ENCODE measurements at regions not wholly inside any gene's neighbourhood (a gene's known extent, or its start where the extent isn't known, plus 50 kb on each side); places are given as distances from the start of the nearest gene placed in this dataset.
A peak's percentile ranks its signal among the peaks of the same experiment; 100 is the strongest.

DNA sequence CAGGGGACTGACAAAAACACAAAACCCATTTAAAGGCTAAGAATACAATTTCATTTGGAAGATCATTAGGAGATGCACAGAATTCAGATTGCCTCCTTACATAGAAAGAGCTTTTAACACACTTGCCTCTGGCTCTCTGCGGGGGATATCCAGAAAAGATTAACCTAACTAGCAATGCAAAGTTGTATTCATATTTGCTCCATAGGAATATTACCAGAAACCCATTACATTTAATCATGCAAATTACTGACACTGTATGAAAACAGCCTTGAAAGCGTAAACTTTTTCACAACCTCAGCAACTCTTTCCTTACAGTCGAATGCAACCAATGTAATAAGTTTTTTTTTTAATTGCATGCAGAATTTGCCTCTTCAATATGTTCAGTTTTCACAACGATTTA lies 1087.3 kb upstream of the PRKX start:
- CTCF ChIA-PET = no interaction called here
- TF ChIP-seq, protein P1, sequence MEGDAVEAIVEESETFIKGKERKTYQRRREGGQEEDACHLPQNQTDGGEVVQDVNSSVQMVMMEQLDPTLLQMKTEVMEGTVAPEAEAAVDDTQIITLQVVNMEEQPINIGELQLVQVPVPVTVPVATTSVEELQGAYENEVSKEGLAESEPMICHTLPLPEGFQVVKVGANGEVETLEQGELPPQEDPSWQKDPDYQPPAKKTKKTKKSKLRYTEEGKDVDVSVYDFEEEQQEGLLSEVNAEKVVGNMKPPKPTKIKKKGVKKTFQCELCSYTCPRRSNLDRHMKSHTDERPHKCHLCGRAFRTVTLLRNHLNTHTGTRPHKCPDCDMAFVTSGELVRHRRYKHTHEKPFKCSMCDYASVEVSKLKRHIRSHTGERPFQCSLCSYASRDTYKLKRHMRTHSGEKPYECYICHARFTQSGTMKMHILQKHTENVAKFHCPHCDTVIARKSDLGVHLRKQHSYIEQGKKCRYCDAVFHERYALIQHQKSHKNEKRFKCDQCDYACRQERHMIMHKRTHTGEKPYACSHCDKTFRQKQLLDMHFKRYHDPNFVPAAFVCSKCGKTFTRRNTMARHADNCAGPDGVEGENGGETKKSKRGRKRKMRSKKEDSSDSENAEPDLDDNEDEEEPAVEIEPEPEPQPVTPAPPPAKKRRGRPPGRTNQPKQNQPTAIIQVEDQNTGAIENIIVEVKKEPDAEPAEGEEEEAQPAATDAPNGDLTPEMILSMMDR (conservative IDR thresholded peaks at IDR 0.05; ENCODE audit: low read depth, low read length) = no peak
- TF ChIP-seq EZH2phosphoT487 (IDR thresholded peaks at IDR 0.05; ENCODE audit: borderline replicate concordance, low read length) (no peak), EZH2 (IDR thresholded peaks at IDR 0.05; ENCODE audit: low read length, unreplicated experiment) (no peak)
- no peaks in the 10 kb centered on the region for H3K4me1 ChIP-seq (ENCODE audit: insufficient read depth, low read length)

DNA sequence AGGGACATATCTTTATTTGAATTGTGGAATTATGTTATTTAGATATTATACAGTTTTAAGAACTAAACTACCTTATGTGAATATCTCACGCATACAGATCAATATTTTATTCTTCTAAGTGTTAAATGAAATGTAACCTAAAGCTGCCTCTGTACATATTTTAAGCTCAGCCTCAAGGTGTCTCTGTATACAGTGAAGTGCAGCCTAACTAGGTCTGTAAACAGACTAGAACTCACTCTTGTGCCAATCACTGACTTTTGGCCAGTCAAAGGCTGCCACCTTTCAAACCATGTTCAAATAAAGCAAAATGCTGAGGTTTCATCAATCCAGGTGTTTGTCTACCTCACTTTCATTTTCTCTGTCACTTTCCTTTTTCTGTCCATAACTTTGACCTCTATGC lies 1074.5 kb upstream of the PRKX start:
- Histone ChIP-seq H3F3A (ENCODE audit: low read length, unreplicated experiment) (no peaks in the 10 kb centered on the region), H4K20me1 (ENCODE audit: low read length) (no peaks in the 10 kb centered on the region), H3K4me2 (ENCODE audit: low read length) (no peak overlapping the region), H3K9ac (ENCODE audit: low read length) (no peak overlapping the region), H3K27me3 (ENCODE audit: low read length) (no peaks in the 10 kb centered on the region), H2AFZ (ENCODE audit: low read length) (0 out of 2 replicates have a peak overlapping the region, but pooled peaks have one; percentile 12), H3K27ac (ENCODE audit: low read length) (no peak overlapping the region), H3K79me2 (ENCODE audit: low read length) (no peaks in the 10 kb centered on the region), H3K9me3 (ENCODE audit: low read length) (no peaks in the 10 kb centered on the region), H3K4me1 (ENCODE audit: insufficient read depth, low read length) (no peaks in the 10 kb centered on the region), H3K4me3 (ENCODE audit: low read length) (no peak overlapping the region), H3K36me3 (ENCODE audit: low read depth, low read length) (no peaks in the 10 kb centered on the region), H3K9me2 (replicated peaks; ENCODE audit: low read length) (no peaks in the 10 kb centered on the region)
- DNase-seq = peak; percentile 54
- intact Hi-C loops (cut with micrococcal nuclease) = loop anchor here (2.0 kb wide), 2 partner anchors 63 to 325 kb away; no protein-coding TSS in a partner anchor
- no peak for TF ChIP-seq EZH2phosphoT487 (IDR thresholded peaks at IDR 0.05; ENCODE audit: borderline replicate concordance, low read length)
- TF ChIP-seq, protein P1 (conservative IDR thresholded peaks at IDR 0.05; ENCODE audit: low read depth, low read length) = peak; percentile 50
- ATAC-seq = peak; percentile 90
- POLR2A ChIA-PET (ENCODE audit: unreplicated experiment) = no interaction called here
- BruUV-seq (replicated peaks) = no TSS peak
- CTCF ChIA-PET = no interaction called here

More for the DNA sequence above, 1087.3 kb upstream of the PRKX start:
- no TSS peak for BruUV-seq (replicated peaks)
- Histone ChIP-seq H3K4me2 (ENCODE audit: low read length) (no peak overlapping the region), H3K27me3 (ENCODE audit: low read length) (no peaks in the 10 kb centered on the region), H3K79me2 (ENCODE audit: low read length) (no peaks in the 10 kb centered on the region), H3K9ac (ENCODE audit: low read length) (no peak overlapping the region), H3K27ac (ENCODE audit: low read length) (no peak overlapping the region), H4K20me1 (ENCODE audit: low read length) (no peaks in the 10 kb centered on the region), H3K9me2 (replicated peaks; ENCODE audit: low read length) (no peaks in the 10 kb centered on the region), H3K9me3 (ENCODE audit: low read length) (no peaks in the 10 kb centered on the region), H3K4me3 (ENCODE audit: low read length) (no peak overlapping the region), H2AFZ (ENCODE audit: low read length) (no peak overlapping the region), H3F3A (ENCODE audit: low read length, unreplicated experiment) (no peaks in the 10 kb centered on the region), H3K36me3 (ENCODE audit: low read depth, low read length) (no peaks in the 10 kb centered on the region)
- POLR2A ChIA-PET (ENCODE audit: unreplicated experiment) = no interaction called here
- intact Hi-C loops (cut with micrococcal nuclease) = no loop called here
- DNase-seq (no peak), ATAC-seq (no peak)

DNA sequence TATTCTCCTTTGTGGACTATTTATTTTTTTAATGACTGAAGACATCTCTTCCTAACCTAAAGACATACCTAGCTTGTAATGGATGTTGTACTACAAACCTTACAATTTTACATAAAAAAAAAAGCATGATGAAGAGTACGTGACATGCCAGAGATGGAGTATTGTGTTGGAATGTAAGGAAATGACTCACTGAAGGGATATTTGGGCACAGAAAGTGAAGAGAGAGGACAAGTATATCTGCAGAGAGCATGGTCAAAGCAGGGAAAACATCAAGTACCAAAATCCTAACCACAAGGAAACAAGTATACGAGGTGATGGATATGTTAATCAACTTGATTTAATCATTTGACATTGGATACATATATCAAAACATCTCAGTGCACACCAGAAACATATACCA lies 1051.4 kb upstream of the PRKX start:
- no peak overlapping the region for H3K9ac ChIP-seq (ENCODE audit: low read length)
- ChIA-PET POLR2A (ENCODE audit: unreplicated experiment) (no interaction called here), CTCF (no interaction called here)
- DNase-seq (peak; percentile 70), ATAC-seq (peak; percentile 89)
- H3K9me3 ChIP-seq (ENCODE audit: low read length) = no peaks in the 10 kb centered on the region
- no peaks in the 10 kb centered on the region for H3K9me2 ChIP-seq (replicated peaks; ENCODE audit: low read length)
- no TSS peak for BruUV-seq (replicated peaks)
- H3K27ac ChIP-seq (ENCODE audit: low read length) = no peak overlapping the region
- H3F3A ChIP-seq (ENCODE audit: low read length, unreplicated experiment) = no peaks in the 10 kb centered on the region
- no peaks in the 10 kb centered on the region for H3K27me3 ChIP-seq (ENCODE audit: low read length)
- TF ChIP-seq EZH2phosphoT487 (IDR thresholded peaks at IDR 0.05; ENCODE audit: borderline replicate concordance, low read length) (no peak), EZH2 (IDR thresholded peaks at IDR 0.05; ENCODE audit: low read length, unreplicated experiment) (no peak)
- TF ChIP-seq, protein P1 (conservative IDR thresholded peaks at IDR 0.05; ENCODE audit: low read depth, low read length) = no peak
- H4K20me1 ChIP-seq (ENCODE audit: low read length) = no peaks in the 10 kb centered on the region
- peak overlapping the region; percentile 55 for H2AFZ ChIP-seq (ENCODE audit: low read length)
- H3K36me3 ChIP-seq (ENCODE audit: low read depth, low read length) = no peaks in the 10 kb centered on the region
- H3K79me2 ChIP-seq (ENCODE audit: low read length) = no peaks in the 10 kb centered on the region
- H3K4me3 ChIP-seq (ENCODE audit: low read length) = no peak overlapping the region
- peak overlapping the region; percentile 76 for H3K4me2 ChIP-seq (ENCODE audit: low read length)
- peaks cover 12% of the 10 kb centered on the region for H3K4me1 ChIP-seq (ENCODE audit: insufficient read depth, low read length)
- intact Hi-C loops (cut with micrococcal nuclease) = no loop called here
